GM21390 (cell line): ENCODE measurements at regions not wholly inside any gene's neighbourhood (a gene's known extent, or its start where the extent isn't known, plus 50 kb on each side); places are given as distances from the start of the nearest gene placed in this dataset.

Source experiments
- ATAC-seq: cut with Tn5 transposase; IDR thresholded peaks from one replicate; pipeline ENCODE4 v1.9.1; 2021; ENCODE audit not compliant: unreplicated experiment

DNA sequence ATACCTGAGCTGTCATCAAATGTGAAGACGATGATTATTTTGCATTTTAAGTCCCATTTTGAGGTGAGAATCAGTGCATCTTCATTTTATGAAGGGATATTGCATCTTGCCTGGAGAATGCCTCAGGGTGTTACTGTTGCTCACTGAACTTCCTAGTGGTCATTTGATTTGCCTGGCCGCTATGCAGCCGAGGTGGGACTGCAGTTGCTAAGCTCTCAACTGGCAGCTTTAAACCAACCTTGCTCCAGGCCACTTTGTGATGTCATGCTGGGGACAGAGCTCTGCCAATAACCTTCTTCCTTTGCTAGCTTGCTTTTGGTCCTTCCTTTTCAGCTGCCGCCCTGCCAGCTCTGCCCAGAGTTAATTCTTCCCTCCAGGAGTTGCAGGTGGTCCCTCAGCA, 409.4 kb upstream of the B3GAT1 start:
- ATAC-seq: no peak

DNA sequence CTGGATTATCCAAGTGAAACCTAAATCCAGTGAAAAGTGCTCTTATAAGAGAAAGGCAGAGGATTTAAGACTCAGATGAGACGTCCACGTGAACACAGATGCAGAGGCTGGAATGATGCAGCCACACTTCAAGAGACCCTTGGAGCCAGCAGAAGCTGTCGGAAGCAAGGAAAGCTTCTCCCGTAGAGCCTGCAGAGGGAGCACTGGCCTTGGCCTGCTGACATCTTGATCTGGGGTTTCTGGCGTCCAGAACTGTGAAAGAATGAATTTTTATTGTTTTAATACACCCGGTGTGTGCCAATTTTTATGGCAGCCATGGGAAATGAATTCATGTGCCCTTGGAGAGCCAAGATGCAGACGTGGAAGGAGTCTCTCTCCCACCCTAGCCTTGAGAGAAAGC, 407.0 kb upstream of the B3GAT1 start:
- ATAC-seq: no peak

DNA sequence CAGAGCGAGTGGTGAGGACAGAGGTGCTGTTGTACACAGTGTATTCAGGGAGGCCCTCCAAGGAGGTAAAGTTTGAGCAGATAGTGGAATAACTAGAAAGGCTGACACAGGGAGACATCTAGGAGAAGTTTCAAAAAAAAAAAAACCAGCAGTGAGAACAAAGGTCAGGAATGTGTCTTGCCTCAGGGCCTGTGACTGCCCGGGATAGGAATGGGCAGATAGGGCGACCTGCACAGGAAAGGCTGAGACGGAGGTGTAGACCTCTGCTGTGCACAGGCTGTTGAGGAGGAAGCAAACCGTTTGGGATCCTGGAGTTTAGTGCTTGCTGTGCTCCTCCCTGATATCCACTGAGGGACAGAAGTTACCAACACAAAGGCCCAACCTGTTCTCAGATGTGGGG, 406.5 kb upstream of the B3GAT1 start:
- no peak for ATAC-seq

- no peak for ATAC-seq
Observed at GRCh38 chr11:134815404-134815803, 403.4 kb upstream of the B3GAT1 start.

GRCh38 chr11:134807997-134808396, 396.0 kb upstream of the B3GAT1 start:
- no peak for ATAC-seq

GRCh38 chr11:134802598-134802997, 390.6 kb upstream of the B3GAT1 start:
- ATAC-seq: no peak

DNA sequence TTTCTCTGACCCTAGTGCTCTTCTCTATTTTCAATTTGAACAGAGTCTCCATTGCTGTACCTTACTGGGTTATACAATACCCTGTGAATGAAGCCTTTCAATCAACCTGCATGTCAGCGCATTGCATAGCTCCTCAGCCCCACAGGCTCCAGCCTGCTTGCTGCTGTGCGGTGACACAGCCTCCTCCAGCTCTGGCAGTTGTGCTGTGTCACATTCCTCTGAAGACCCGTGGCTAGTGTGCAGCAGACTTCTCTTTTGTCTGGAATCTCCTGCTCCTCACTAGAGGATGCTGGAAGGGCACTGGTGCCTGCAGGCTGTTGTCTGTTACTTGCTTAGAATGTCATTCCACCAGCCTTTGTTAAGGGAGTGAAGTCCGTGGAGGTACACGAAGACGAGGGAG, 390.1 kb upstream of the B3GAT1 start:
- ATAC-seq: no peak

DNA sequence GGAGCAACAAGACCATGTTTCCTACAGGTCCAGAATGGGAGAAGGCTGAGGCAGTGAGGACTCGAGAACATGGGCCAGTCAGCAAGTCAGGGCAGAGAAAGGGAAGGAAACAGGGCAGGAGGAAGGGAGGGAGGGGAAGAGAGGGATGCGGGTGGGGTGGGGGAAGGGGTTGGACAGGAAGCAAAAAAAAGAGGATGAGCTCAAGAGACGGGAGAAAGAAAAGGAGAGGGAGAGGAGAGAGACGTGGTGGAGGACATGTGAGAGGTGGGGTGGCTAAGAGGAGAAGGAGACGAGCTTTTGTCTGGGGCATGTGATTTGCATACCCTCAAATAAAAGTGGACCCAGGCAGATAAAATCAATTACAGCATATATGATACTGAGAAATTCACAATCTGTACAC, 389.5 kb upstream of the B3GAT1 start:
- no peak for ATAC-seq

- ATAC-seq: no peak
Observed at GRCh38 chr11:134800826-134801225, 388.8 kb upstream of the B3GAT1 start.

DNA sequence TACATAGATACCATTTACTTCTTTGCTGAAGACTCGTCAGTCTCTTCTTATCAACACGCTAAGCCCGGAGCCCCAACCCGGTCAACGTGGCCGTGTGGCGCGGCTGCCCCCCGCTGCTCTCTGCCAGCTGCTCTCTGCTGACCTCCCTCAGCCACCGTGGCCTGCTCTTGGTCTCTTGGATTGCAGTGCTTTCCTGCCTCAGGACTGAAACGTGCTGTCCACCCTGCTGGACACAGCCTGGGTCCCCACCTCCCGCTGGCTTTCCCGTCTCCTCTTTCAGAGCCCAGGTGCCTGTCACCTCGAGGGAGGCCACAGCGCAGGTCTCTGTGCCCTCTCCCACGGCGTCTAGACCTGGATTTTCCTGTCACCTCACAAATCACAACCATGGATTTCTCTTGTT, 388.1 kb upstream of the B3GAT1 start:
- ATAC-seq: no peak

DNA sequence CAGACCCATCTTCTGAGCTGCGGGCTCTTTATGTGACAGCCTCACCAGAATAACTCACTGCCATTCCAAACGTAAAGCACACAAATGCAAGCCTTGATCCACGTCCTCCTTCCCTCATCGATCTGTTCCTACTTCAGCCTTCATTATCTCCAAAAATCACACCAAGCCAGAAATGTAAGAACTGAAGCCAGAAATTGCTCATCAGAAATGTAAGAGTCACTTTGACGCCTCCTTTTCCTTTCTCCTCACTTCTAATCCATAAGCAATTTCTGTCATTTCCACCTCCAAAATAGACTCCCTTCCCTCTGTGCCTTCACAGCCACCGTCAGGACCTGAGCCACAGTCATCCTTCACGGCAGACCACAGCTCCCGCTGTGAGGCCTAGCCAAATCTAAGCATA, 387.3 kb upstream of the B3GAT1 start:
- ATAC-seq: no peak

DNA sequence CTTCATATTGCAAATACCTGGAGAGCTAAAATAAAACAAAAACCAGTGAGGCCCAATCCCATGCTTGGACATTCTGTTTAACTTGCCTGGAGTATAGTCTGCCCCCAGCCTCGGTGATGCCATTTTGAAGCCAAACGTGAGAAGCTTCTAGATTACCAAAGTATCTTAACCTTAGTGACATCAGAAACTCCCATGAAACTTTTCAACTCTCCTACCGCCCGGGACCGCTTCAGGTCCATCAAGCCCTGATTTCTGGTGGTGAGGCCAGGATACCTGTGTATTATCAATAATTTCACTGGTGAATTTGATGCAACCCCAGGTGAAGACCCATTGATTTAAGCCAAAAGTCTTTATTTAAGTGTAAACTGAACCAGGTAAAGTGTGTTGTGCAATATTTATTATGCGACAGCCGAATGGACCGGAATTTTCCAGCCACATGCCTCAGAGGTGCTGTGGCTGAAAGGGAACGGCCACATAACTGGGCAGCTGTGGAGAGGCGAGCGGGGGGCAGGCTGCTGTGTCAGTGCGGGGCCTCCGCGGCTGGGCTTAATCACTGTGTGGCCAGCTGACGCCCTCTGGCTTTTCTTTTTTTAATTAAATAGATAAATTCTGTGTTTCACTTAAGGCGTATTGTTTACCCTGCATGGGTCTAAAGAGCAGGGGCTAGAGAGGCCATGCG, 385.5 kb upstream of the B3GAT1 start:
- no peak for ATAC-seq

DNA sequence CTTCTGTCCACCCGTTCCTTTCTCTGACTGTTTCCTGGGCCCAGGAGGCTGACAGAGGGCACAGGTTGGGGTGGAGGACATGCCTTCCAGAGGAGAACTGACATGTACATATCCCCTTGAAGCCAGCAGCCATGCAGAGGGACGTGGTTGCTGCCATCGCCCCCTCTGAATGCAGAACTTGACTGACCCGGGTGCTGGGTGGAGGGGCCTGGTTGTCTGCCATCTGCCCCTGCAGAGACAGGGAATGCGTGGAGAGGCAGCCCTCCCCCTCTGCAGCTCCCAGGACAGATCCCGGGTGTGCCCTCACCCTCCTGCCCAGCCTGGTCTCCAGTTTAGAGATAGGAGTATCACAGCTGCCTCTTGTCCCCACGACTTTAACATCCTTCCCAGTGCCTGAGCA, 383.0 kb upstream of the B3GAT1 start:
- ATAC-seq: no peak

DNA sequence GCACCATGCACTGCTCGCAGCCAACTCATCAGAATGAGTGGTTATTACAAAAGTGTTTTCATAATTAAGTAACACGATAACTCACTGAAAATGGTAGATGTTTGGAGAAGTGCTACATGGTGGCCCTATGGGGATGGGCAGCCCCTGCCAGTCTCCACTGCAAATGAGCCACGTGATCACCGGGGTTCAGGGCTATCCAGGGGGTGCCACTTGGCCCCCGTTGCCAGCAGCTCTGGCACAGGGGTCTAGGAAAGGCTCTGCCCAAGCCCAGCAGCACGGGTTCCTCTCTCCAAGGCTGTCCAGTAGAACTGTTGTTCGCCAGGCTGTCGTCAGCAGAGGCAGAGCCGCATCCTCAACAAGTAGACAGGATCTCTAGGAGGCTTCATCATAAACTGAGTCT, 382.1 kb upstream of the B3GAT1 start:
- no peak for ATAC-seq

DNA sequence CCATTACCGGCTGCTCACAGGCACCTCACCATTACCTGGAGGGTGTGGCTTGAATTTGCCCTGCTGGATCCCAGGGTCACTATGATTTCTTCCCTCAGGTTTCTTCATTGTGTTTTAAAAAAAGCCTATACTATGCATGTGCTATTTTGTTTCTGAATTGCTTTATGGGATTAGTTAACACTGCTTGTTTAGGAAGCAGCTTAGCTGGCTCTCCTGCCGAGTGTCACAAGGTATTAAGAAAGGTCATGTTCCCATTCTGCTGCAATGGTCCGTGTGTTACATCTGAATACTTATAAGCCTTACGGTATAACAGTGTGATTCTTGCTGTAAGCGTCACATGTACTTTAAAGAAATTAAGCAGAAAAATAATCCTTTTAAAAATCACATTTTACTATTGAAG, 380.6 kb upstream of the B3GAT1 start:
- no peak for ATAC-seq

GRCh38 chr11:134792044-134792443, 380.0 kb upstream of the B3GAT1 start:
- no peak for ATAC-seq

DNA sequence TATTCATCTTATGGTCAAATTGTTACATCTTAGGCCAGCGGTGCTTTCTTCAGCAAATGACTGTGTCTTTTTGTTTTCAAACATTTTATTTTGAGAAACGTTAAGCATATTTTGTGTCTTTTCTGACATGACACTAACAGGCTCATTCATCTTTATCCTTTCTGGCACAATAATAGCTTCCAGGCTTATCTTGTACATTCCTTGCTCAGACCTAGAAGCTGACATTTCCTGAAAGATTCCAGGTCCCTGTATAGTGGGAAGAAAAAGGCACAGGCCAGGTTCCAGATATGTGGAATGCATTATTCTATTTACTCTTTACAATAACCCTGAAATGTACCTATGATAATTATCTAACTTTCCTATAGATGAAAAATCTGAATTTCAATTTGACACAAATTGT, 379.1 kb upstream of the B3GAT1 start:
- ATAC-seq: no peak

DNA sequence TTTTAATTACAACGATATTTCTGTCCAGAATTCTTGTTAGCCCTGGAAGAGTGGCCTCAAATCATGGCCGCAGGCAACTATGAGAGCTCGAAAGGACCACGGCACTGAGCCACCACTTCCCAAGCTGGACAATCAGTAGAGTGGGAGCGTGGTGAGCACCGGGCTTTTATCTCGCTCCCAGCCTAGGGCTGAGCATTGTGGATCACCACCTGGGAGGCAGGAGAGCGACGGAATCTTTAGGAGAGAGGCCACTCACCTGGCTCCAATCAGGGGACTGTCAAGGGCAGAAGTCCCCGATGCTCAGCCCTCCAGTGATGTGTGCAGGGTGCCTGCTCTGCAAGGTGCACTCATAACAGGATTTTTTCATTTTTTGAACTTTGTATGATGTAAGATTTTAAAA, 377.1 kb upstream of the B3GAT1 start:
- no peak for ATAC-seq

- no peak for ATAC-seq
Observed at GRCh38 chr11:134786636-134787035, 374.6 kb upstream of the B3GAT1 start.

DNA sequence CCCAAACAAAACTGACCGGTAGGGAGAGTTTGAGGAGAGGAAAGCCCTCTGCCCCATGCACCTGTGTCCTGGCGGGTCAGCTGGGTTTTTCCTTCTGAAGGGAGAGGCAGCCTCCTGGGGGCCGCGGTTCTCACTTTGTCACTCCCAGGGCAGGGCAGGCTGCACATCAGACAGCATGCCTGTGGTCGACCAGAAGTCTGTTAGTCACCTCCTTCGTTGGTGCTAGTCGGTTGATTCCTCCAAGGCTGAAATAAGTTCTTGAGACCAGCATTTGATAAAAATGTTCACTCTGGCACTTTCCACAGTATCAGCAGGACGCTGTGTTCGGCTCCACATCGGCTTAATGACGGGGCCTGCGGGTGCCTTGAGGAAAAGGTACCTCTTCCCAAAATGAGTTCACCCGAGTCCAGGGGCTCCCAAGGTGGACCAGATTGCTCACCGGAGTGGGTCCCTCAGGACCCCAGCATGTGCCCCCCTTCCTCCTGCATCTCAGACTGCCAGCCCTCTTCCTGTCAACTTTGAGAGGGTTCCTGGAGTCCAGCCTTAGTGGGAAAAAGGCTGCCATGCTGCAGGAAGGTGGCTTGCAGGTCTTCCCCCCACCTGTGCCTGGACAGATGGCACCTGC, 373.7 kb upstream of the B3GAT1 start:
- ATAC-seq: no peak

- ATAC-seq: no peak
Observed at GRCh38 chr11:134785059-134785458, 373.0 kb upstream of the B3GAT1 start.

DNA sequence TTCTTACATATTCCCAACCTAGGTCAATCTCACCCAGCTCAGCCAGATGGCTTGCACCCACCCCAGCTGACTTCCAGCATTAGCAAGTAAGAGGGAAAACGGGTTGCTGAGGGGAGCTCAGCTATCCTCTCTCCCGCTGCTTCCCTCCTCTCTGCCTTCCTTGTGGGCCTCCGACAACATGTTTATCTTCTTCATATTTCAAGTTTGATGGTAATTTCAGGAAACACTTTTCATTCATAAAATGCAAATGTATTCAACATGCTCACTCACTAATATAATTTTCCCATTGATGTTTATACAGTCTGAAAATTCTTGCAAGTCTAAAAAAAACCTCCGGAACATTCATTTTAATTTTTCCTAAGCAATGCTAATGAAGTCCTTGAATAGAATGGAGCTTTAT, 372.5 kb upstream of the B3GAT1 start:
- no peak for ATAC-seq

- no peak for ATAC-seq
Observed at GRCh38 chr11:134784046-134784445, 372.0 kb upstream of the B3GAT1 start.
